Esophagus squamous epithelium (tissue), 5 donors: ENCODE measurements at regions not wholly inside any gene's neighbourhood (a gene's known extent, or its start where the extent isn't known, plus 50 kb on each side); places are given as distances from the start of the nearest gene placed in this dataset.
"Not testable (repeated sequence)": the region's sequence is repeated elsewhere in the genome, so short reads cannot be mapped to it uniquely, and the experiment has no call there.

Experiments
- DNase-seq: peaks from one replicate; lab custom pipeline; 2025; lab: John Stamatoyannopoulos, UW
- H3K27ac ChIP-seq, 4 donors: fragments of 200-600 bp; sonication (generic); one replicate each; pipeline ENCODE4 v1.5.1; 2016 to 2019; ENCODE audit warnings: mild to moderate bottlenecking in 1 of 4
- H3K27me3 ChIP-seq, 4 donors: fragments of 200-600 bp; sonication (generic); 1 replicate in 3 of 4; 2 replicates in 1 of 4; pipeline versions ENCODE4 v1.5.1 to v1.6.0; 2017 to 2021; ENCODE audit warnings: antibody characterized with exemption in 1 of 4
- H3K36me3 ChIP-seq, 3 donors: fragments of 200-600 bp; sonication (generic); one replicate each; pipeline ENCODE4 v1.5.1; 2016 to 2019
- H3K4me1 ChIP-seq, 3 donors: fragments of 200-600 bp; sonication (generic); one replicate each; pipeline ENCODE4 v1.5.1; 2017 to 2019
- H3K4me3 ChIP-seq, 4 donors: fragments of 200-600 bp; sonication (generic); 1 replicate in 3 of 4; 2 replicates in 1 of 4; pipeline ENCODE4 v1.5.1; 2016 to 2019; ENCODE audit warnings: mild to moderate bottlenecking in 2 of 4, moderate library complexity in 1 of 4
- H3K9me3 ChIP-seq, 3 donors: fragments of 200-600 bp; sonication (generic); one replicate each; pipeline ENCODE4 v1.5.1; 2016 to 2019
- CTCF ChIP-seq, 6 experiments: fragments of 450-650 bp in 4 of 6; fragments of 200-600 bp in 2 of 6; sonication (generic) in 2 of 6; IDR thresholded peaks; one replicate each; pipeline ENCODE4 v1.5.1; 2016 to 2019; ENCODE audit warnings: antibody characterized with exemption in 6 of 6, mild to moderate bottlenecking in 4 of 6, moderate library complexity in 4 of 6
- POLR2A ChIP-seq, 4 donors: fragments of 450-650 bp; IDR thresholded peaks; one replicate each; pipeline ENCODE4 v1.6.1; 2017; ENCODE audit warnings: antibody characterized with exemption in 4 of 4, mild to moderate bottlenecking in 4 of 4, moderate library complexity in 3 of 4
- WGBS, 2 donors: methylation state at CpG; one replicate each; pipeline ENCODE4 v1.1.5; 2018; 5-methylcytosine and 5-hydroxymethylcytosine counted together
- intact Hi-C: fragments of 100-400 bp; cut with DNase I; formaldehyde crosslinking; loops from one replicate; pipeline ENCODE4 v1.15.0; 2022
- donor health status: DM: yes; HTN: yes; CAD: no.

- WGBS, 2 donors: 67 to 68% methylated on average over 1 of the region's 1 CpG
- peaks cover 0 to 13% (median 0%) of the 10 kb centered on the region in 4 donors for H3K27me3 ChIP-seq
- no peak for DNase-seq
- peaks cover 0 to 12% (median 0%) of the 10 kb centered on the region in 3 donors for H3K4me1 ChIP-seq
- no peak for TF ChIP-seq POLR2A (IDR thresholded peaks at IDR 0.05)
- no peak for TF ChIP-seq CTCF (IDR thresholded peaks at IDR 0.05)
- no peaks in the 10 kb centered on the region for H3K9me3 ChIP-seq
- no peak overlapping the region for H3K4me3 ChIP-seq
- H3K36me3 ChIP-seq: no peaks in the 10 kb centered on the region
- intact Hi-C loops: no loop called here
- no peak overlapping the region for H3K27ac ChIP-seq
Observed at GRCh38 chr5:159582756-159583541, 252.7 kb upstream of the IL12B start.

- peaks cover 0 to 7% (median 0%) of the 10 kb centered on the region in 3 donors for H3K4me1 ChIP-seq
- H3K9me3 ChIP-seq: no peaks in the 10 kb centered on the region
- intact Hi-C loops: no loop called here
- no peak overlapping the region for H3K27ac ChIP-seq
- peaks cover 0 to 8% (median 0%) of the 10 kb centered on the region in 4 donors for H3K27me3 ChIP-seq
- 85 to 90% methylated on average over 5 of the region's 5 CpGs for WGBS, 2 donors
- H3K36me3 ChIP-seq: no peaks in the 10 kb centered on the region
- no peak overlapping the region for H3K4me3 ChIP-seq
- TF ChIP-seq CTCF (IDR thresholded peaks at IDR 0.05): no peak
- no peak for TF ChIP-seq POLR2A (IDR thresholded peaks at IDR 0.05)
- DNase-seq: no peak
Observed at GRCh38 chr5:159586921-159587320, 256.6 kb upstream of the IL12B start.

GRCh38 chr5:159588941-159589340 lies 258.7 kb upstream of the IL12B start:
- TF ChIP-seq POLR2A (IDR thresholded peaks at IDR 0.05) (no peak), CTCF (IDR thresholded peaks at IDR 0.05) (no peak)
- no peaks in the 10 kb centered on the region for H3K36me3 ChIP-seq
- H3K27me3 ChIP-seq: peaks cover 0 to 8% (median 0%) of the 10 kb centered on the region in 4 donors
- H3K4me3 ChIP-seq: no peak overlapping the region
- no peaks in the 10 kb centered on the region for H3K4me1 ChIP-seq
- WGBS, 2 donors: 59 to 78% methylated on average over 6 of the region's 6 CpGs
- DNase-seq: no peak
- H3K9me3 ChIP-seq: no peaks in the 10 kb centered on the region
- H3K27ac ChIP-seq: no peak overlapping the region
- intact Hi-C loops: no loop called here

- Histone ChIP-seq H3K4me3 (no peak overlapping the region), H3K4me1 (no peaks in the 10 kb centered on the region), H3K36me3 (no peaks in the 10 kb centered on the region), H3K9me3 (peaks cover 0 to 8% (median 0%) of the 10 kb centered on the region in 3 donors), H3K27me3 (peaks cover 0 to 2% (median 0%) of the 10 kb centered on the region in 4 donors), H3K27ac (no peak overlapping the region)
- TF ChIP-seq CTCF (IDR thresholded peaks at IDR 0.05) (no peak), POLR2A (IDR thresholded peaks at IDR 0.05) (no peak)
- intact Hi-C loops: no loop called here
- 41 to 76% methylated on average over 1 of the region's 1 CpG for WGBS, 2 donors
- DNase-seq: no peak
Observed at GRCh38 chr5:159593518-159594073, 263.3 kb upstream of the IL12B start.

GRCh38 chr5:159595561-159595960 lies 265.3 kb upstream of the IL12B start:
- intact Hi-C loops, H3K36me3 ChIP-seq, H3K4me3 ChIP-seq, DNase-seq, H3K27ac ChIP-seq, H3K27me3 ChIP-seq, H3K9me3 ChIP-seq, H3K4me1 ChIP-seq: not testable (repeated sequence)
- 76 to 92% methylated on average over 3 of the region's 3 CpGs for WGBS, 2 donors
